Stomach (tissue), 4 donors: ENCODE measurements at regions not wholly inside any gene's neighbourhood (a gene's known extent, or its start where the extent isn't known, plus 50 kb on each side); places are given as distances from the start of the nearest gene placed in this dataset.

Experiments
- CTCF ChIP-seq, 7 experiments: fragments of 450-650 bp in 4 of 7; fragments of 200-600 bp in 3 of 7; sonication (generic) in 3 of 7; IDR thresholded peaks; one replicate each; pipeline ENCODE4 v1.5.1; 2016 to 2019; ENCODE audit warnings: antibody characterized with exemption in 7 of 7, control low read depth in 2 of 7, mild to moderate bottlenecking in 1 of 7
- EP300 ChIP-seq: sonication (generic); formaldehyde crosslinking; IDR thresholded peaks from one replicate; pipeline ENCODE4 v1.6.1; 2017; ENCODE audit warnings: antibody characterized with exemption
- POLR2A ChIP-seq, 4 donors: fragments of 450-650 bp; IDR thresholded peaks; one replicate each; pipeline ENCODE4 v1.6.1; 2016; ENCODE audit warnings: antibody characterized with exemption in 4 of 4, control low read depth in 2 of 4, mild to moderate bottlenecking in 1 of 4, moderate library complexity in 1 of 4
- POLR2AphosphoS5 ChIP-seq, 3 donors: sonication (generic); formaldehyde crosslinking; IDR thresholded peaks; one replicate each; pipeline ENCODE4 v1.6.1; 2016; ENCODE audit warnings: antibody characterized with exemption in 3 of 3

- TF ChIP-seq CTCF (IDR thresholded peaks at IDR 0.05): no peak
- TF ChIP-seq POLR2AphosphoS5 (IDR thresholded peaks at IDR 0.05): no peak
- no peak for TF ChIP-seq EP300
- no peak for TF ChIP-seq POLR2A (IDR thresholded peaks at IDR 0.05)
Measured at GRCh38 chr21:22046576-22046975, 1048.4 kb downstream of the NCAM2 start.
